ENCODE measurements at regions not wholly inside any gene's neighbourhood (a gene's known extent, or its start where the extent isn't known, plus 50 kb on each side); places are given as distances from the start of the nearest gene placed in this dataset.
"Not testable (repeated sequence)": the region's sequence is repeated elsewhere in the genome, so short reads cannot be mapped to it uniquely, and the experiment has no call there.

DNA sequence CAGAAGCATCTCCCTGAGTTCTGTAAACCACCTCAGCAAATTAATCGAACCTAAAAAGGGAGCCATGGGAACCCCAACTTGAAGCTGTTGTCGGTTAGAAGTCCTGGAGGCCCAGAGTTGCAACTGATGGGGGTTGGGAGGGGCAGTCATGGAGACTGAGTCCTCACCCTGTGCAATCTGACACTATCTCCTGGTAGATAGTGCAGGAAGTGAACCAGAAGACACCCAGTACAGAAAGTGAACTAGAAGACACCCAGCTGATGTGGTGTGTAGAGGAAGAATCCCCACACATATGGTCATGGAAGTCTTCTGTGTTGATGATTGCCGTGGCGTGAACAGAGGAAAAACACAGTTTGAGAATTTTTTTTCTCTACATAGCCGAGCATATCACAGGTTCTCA, 58.8 kb upstream of the SRRM3 start:
- no peaks in the 10 kb centered on the region for H3K4me1 ChIP-seq

DNA sequence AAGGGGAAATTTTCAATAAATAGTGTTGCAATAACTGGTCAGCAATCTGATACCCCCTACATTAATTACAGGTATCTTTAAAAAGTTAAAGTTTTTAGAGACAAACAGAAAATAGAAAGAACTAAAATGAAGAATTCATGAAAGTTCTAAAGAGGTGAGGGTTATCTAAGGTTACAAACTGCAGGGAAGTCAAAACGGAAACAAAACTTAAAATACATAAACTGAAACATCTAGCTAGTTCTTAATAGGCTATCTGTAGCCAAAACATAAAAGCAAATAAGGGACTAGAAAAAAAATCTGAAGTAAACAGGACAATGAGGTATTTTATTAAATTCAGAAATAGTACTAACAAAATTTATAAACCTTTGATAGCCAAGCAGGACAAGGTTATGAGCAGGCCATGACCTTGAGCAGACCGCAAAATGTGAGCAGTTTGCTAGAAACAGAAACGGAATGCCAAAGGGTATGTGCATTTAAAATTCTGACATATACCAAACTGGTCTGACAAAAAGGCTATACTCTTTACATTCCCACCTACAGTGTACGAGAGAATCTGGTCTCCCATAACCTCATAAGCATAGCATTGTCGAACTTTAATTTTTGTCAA, 56.9 kb upstream of the SRRM3 start:
- H3K79me2 ChIP-seq: not testable (repeated sequence)

More for the DNA sequence above, 58.8 kb upstream of the SRRM3 start:
- H3K36me3 ChIP-seq (ENCODE audit: control insufficient read depth, insufficient read depth, low read length): no peaks in the 10 kb centered on the region
- H3K79me2 ChIP-seq: no peaks in the 10 kb centered on the region
- H3K27me3 ChIP-seq (ENCODE audit: control insufficient read depth, insufficient read depth, low read length): no peaks in the 10 kb centered on the region
- no peak overlapping the region for H3K9ac ChIP-seq
- no peaks in the 10 kb centered on the region for H3K9me3 ChIP-seq (ENCODE audit: control insufficient read depth, low read length)
- no peak overlapping the region for H3K4me2 ChIP-seq (ENCODE audit: low read length)
- no peak overlapping the region for H2AFZ ChIP-seq
- no peak overlapping the region for H3K4me3 ChIP-seq (ENCODE audit: low read depth, low read length)
- TF ChIP-seq, protein P1, sequence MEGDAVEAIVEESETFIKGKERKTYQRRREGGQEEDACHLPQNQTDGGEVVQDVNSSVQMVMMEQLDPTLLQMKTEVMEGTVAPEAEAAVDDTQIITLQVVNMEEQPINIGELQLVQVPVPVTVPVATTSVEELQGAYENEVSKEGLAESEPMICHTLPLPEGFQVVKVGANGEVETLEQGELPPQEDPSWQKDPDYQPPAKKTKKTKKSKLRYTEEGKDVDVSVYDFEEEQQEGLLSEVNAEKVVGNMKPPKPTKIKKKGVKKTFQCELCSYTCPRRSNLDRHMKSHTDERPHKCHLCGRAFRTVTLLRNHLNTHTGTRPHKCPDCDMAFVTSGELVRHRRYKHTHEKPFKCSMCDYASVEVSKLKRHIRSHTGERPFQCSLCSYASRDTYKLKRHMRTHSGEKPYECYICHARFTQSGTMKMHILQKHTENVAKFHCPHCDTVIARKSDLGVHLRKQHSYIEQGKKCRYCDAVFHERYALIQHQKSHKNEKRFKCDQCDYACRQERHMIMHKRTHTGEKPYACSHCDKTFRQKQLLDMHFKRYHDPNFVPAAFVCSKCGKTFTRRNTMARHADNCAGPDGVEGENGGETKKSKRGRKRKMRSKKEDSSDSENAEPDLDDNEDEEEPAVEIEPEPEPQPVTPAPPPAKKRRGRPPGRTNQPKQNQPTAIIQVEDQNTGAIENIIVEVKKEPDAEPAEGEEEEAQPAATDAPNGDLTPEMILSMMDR (IDR thresholded peaks at IDR 0.05): no peak
- no peak overlapping the region for H3K27ac ChIP-seq

DNA sequence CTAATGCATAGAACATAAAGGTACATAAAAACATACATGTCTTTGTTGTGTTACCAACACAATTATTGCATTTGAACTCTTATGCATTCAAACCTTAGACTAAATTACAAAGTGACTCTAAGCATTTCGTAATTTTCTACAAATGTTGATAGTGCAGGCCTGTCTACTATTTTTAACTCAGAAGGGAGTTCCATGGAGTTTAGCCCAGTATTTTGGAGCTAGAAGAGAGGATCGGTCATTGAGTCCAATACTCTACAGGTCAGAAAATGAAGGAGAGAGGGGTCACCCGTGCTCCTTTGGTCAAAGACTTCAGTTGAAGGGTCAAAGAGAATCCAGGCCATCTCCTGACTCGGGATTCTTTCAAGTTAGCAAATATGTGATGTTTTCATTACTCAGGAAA, 55.3 kb upstream of the SRRM3 start:
- H3K9ac ChIP-seq: no peak overlapping the region
- no peaks in the 10 kb centered on the region for H3K9me3 ChIP-seq (ENCODE audit: control insufficient read depth, low read length)
- no peak overlapping the region for H3K4me2 ChIP-seq (ENCODE audit: low read length)
- H3K4me1 ChIP-seq: no peaks in the 10 kb centered on the region
- no peaks in the 10 kb centered on the region for H3K36me3 ChIP-seq (ENCODE audit: control insufficient read depth, insufficient read depth, low read length)
- H2AFZ ChIP-seq: no peak overlapping the region
- no peak overlapping the region for H3K27ac ChIP-seq
- H3K79me2 ChIP-seq: no peaks in the 10 kb centered on the region
- TF ChIP-seq, protein P1 (IDR thresholded peaks at IDR 0.05): no peak
- H3K4me3 ChIP-seq (ENCODE audit: low read depth, low read length): no peak overlapping the region
- no peaks in the 10 kb centered on the region for H3K27me3 ChIP-seq (ENCODE audit: control insufficient read depth, insufficient read depth, low read length)

More for the DNA sequence above, 56.9 kb upstream of the SRRM3 start:
- H3K4me3 ChIP-seq (ENCODE audit: low read depth, low read length); H3K27me3 ChIP-seq (ENCODE audit: control insufficient read depth, insufficient read depth, low read length); H3K4me1 ChIP-seq; H3K36me3 ChIP-seq (ENCODE audit: control insufficient read depth, insufficient read depth, low read length); H2AFZ ChIP-seq; H3K27ac ChIP-seq; H3K4me2 ChIP-seq (ENCODE audit: low read length); H3K9me3 ChIP-seq (ENCODE audit: control insufficient read depth, low read length); H3K9ac ChIP-seq: not testable (repeated sequence)

DNA sequence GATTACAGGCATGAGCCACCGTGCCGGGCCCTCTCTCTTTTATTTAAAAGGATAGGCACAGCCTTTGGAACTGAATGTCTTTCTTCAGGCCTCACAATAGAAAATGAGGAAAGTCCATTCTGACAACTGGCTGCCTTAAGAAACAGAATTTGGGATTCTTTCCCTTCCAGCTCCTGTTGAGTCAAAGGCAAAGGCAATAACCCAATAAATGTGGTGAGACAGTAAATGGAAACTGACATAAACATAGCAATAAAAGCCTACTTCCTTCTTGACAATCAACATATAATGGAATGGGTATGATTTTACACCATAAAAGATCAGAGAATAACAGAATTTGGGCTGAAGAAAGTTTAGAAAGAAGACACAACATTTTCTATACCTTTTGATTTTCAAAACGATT, 52.7 kb upstream of the SRRM3 start:
- not testable (repeated sequence) for H3K4me2 ChIP-seq (ENCODE audit: low read length); H3K9ac ChIP-seq; H2AFZ ChIP-seq; H3K27ac ChIP-seq; H3K4me3 ChIP-seq (ENCODE audit: low read depth, low read length); H3K27me3 ChIP-seq (ENCODE audit: control insufficient read depth, insufficient read depth, low read length); H3K36me3 ChIP-seq (ENCODE audit: control insufficient read depth, insufficient read depth, low read length); H3K9me3 ChIP-seq (ENCODE audit: control insufficient read depth, low read length); H3K79me2 ChIP-seq; H3K4me1 ChIP-seq

DNA sequence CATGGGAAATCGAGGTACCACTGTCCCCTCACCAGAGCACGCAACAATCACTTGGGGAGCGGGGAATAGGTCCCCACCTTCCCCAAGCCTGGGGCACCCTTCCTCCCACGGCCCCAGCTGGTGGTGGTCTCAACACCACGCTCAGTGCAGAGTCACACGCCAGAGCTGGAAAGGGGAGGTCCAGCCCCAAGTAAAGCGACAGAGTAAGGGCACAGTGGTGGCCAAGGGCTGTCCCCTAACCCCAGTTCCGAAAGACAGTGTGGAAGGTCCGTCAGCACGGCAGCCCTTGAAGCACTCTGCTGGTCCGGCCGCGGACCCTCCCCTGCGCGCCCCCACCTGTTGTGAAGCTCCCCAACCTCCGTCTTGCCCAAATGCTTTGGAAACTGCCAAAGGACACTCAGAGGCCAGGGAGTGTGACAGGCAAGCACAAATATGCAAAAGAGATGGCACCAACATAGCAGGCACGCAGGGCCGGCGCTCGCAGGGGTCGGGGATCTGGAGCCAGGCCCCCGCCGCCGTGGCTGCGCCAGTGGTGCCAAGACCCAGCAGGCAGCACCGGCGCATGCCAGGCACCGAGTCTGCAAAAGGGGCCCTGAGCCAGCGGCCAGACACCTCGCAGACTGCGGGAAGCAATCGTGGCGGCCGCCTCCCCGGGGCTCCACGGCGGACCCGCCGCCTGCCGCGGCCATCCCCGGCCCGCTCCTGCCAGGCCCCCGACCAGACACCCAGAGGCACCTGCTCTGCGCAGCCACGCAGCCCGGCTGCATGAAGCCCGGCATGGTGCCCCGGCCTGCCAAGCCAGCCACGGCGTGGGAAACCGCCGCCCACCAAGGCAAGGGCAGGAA, 51.6 kb upstream of the SRRM3 start:
- H3K27me3 ChIP-seq (ENCODE audit: control insufficient read depth, insufficient read depth, low read length): no peaks in the 10 kb centered on the region
- H3K9ac ChIP-seq: no peak overlapping the region
- H3K4me3 ChIP-seq (ENCODE audit: low read depth, low read length): no peak overlapping the region
- no peaks in the 10 kb centered on the region for H3K79me2 ChIP-seq
- H3K4me1 ChIP-seq: no peaks in the 10 kb centered on the region
- H3K36me3 ChIP-seq (ENCODE audit: control insufficient read depth, insufficient read depth, low read length): no peaks in the 10 kb centered on the region
- TF ChIP-seq, protein P1 (IDR thresholded peaks at IDR 0.05): no peak
- H3K27ac ChIP-seq: no peak overlapping the region
- no peak overlapping the region for H2AFZ ChIP-seq
- H3K4me2 ChIP-seq (ENCODE audit: low read length): peak overlapping the region; percentile 35
- H3K9me3 ChIP-seq (ENCODE audit: control insufficient read depth, low read length): no peaks in the 10 kb centered on the region
